Spleen (tissue), 11 donors: ENCODE measurements at regions not wholly inside any gene's neighbourhood (a gene's known extent, or its start where the extent isn't known, plus 50 kb on each side); places are given as distances from the start of the nearest gene placed in this dataset.

Experiments
- DNase-seq: peaks from one replicate; pipeline ENCODE4 v3.0.0-alpha.2; 2020
- H3K27ac ChIP-seq, 8 donors: fragments of 200-600 bp; sonication (generic) in 7 of 8; 1 replicate in 4 of 8; 2 replicates in 4 of 8; pipeline versions ENCODE4 v1.5.0 to v1.8.0; 2016 to 2021; ENCODE audit warnings: inconsistent platforms in 4 of 8, mild to moderate bottlenecking in 4 of 8, moderate library complexity in 1 of 8
- H3K27me3 ChIP-seq, 7 donors: fragments of 200-600 bp; sonication (generic) in 6 of 7; replicated peaks in 1 of 7; 1 replicate in 4 of 7; 2 replicates in 3 of 7; pipeline versions ENCODE4 v1.5.0 to v1.8.0; 2016 to 2021; ENCODE audit warnings: inconsistent platforms in 3 of 7, mild to moderate bottlenecking in 1 of 7
- H3K36me3 ChIP-seq, 6 donors: fragments of 200-600 bp; sonication (generic) in 5 of 6; 1 replicate in 4 of 6; 2 replicates in 2 of 6; pipeline versions ENCODE4 v1.5.0 to v1.8.0; 2016 to 2021; ENCODE audit warnings: inconsistent platforms in 2 of 6
- H3K4me1 ChIP-seq, 6 donors: fragments of 200-600 bp; sonication (generic) in 5 of 6; 1 replicate in 3 of 6; 2 replicates in 3 of 6; pipeline versions ENCODE4 v1.5.0 to v1.8.0; 2016 to 2021; ENCODE audit warnings: inconsistent platforms in 3 of 6
- H3K4me3 ChIP-seq, 8 donors: fragments of 200-600 bp; sonication (generic) in 7 of 8; 1 replicate in 4 of 8; 2 replicates in 4 of 8; pipeline versions ENCODE4 v1.5.0 to v1.8.0; 2016 to 2021; ENCODE audit warnings: inconsistent platforms in 4 of 8, mild to moderate bottlenecking in 4 of 8, moderate library complexity in 2 of 8
- H3K9me3 ChIP-seq, 8 donors: fragments of 200-600 bp; sonication (generic) in 7 of 8; 1 replicate in 4 of 8; 2 replicates in 4 of 8; pipeline versions ENCODE4 v1.5.0 to v1.8.0; 2016 to 2021; ENCODE audit warnings: inconsistent platforms in 4 of 8
- POLR2A ChIP-seq, 3 donors: fragments of 450-650 bp; IDR thresholded peaks; one replicate each; pipeline ENCODE4 v1.5.1; 2017; ENCODE audit warnings: antibody characterized with exemption in 3 of 3, mild to moderate bottlenecking in 1 of 3
- POLR2AphosphoS5 ChIP-seq, 3 donors: sonication (generic); formaldehyde crosslinking; IDR thresholded peaks; one replicate each; pipeline ENCODE4 v1.5.1; 2017; ENCODE audit warnings: antibody characterized with exemption in 3 of 3
- WGBS, 5 donors: extraction: QIAGEN DNeasy Blood & Tissue Kit in 3 of 5; methylation state at CpG; one replicate each; pipeline versions ENCODE4 v1.1.5 to v1.1.7; 2013 to 2018; 5-methylcytosine and 5-hydroxymethylcytosine counted together
- intact Hi-C: fragments of 100-400 bp; cut with DNase I; formaldehyde crosslinking; loops from one replicate; pipeline ENCODE4 v1.15.0; 2023; ENCODE audit warnings: low total_unique reads
- TF ChIP-seq, protein P1 (sequence below), 11 experiments: fragments of 200-600 bp in 7 of 11; fragments of 450-650 bp in 4 of 11; sonication (generic) in 4 of 11; IDR thresholded peaks in 8 of 11; conservative IDR thresholded peaks in 3 of 11; 1 replicate in 7 of 11; 2 replicates in 4 of 11; pipeline versions ENCODE4 v1.4.0 to v1.8.0; 2016 to 2021; ENCODE audit warnings: antibody characterized with exemption in 11 of 11, inconsistent platforms in 4 of 11, mild to moderate bottlenecking in 1 of 11
- donor health status: healthy with polysubstance abuse.
- donor health status: DM: no; HTN: no; CAD: no; lungs with moderate emphysema.
- donor health status: DM: no; HTN: no; CAD: no.
- donor health status: Bipolar disorder and iron deficiency.
- donor health status: healthy.
- donor health status: DM: no; HTN: no; CAD: no.
- donor health status: DM: yes; HTN: yes; CAD: no.

DNA sequence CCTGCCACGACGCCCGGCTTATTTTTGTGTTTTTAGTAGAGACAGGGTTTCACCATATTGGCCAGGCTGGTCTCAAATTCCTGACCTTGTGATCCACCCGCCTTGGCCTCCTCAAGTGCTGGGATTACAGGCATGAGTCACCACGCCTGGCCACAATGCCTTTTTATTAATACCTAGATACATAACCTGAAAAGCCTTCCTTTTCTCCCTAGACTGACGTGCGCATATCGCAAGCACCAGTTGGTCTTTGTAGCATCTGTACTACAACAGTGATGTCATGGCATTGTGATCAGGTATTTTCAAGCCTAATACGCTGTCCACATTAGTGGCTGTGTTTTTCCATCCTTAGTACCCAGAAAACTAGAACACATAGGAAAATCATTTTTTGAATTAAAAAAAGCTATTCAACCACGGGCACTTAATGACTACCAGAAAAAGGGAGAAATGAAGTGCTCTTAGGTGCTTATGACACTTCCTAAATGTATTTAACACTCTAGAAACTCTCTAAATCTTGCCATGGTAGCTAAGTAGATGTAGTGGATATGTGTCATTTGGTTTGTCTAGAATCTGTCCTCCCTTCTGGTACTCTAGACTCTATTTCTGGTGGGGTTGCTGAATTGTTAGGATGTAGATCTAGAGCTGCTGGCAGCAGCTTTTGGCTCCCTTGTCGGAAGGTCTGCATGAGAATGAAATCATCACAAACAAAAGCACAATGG lies 707.8 kb downstream of the STIM2 start:
- no peak overlapping the region for H3K27ac ChIP-seq
- no peaks in the 10 kb centered on the region for H3K4me1 ChIP-seq
- H3K9me3 ChIP-seq, result peaks cover 0 to 4% (median 0%) of the 10 kb centered on the region in 8 donors
- intact Hi-C loops, result no loop called here
- no peak for DNase-seq
- 80 to 85% (median 83%) methylated on average over 11 of the region's 11 CpGs for WGBS, 5 donors
- H3K4me3 ChIP-seq, result no peak overlapping the region
- TF ChIP-seq POLR2AphosphoS5 (IDR thresholded peaks at IDR 0.05) (no peak), POLR2A (IDR thresholded peaks at IDR 0.05) (no peak)
- TF ChIP-seq, protein P1, sequence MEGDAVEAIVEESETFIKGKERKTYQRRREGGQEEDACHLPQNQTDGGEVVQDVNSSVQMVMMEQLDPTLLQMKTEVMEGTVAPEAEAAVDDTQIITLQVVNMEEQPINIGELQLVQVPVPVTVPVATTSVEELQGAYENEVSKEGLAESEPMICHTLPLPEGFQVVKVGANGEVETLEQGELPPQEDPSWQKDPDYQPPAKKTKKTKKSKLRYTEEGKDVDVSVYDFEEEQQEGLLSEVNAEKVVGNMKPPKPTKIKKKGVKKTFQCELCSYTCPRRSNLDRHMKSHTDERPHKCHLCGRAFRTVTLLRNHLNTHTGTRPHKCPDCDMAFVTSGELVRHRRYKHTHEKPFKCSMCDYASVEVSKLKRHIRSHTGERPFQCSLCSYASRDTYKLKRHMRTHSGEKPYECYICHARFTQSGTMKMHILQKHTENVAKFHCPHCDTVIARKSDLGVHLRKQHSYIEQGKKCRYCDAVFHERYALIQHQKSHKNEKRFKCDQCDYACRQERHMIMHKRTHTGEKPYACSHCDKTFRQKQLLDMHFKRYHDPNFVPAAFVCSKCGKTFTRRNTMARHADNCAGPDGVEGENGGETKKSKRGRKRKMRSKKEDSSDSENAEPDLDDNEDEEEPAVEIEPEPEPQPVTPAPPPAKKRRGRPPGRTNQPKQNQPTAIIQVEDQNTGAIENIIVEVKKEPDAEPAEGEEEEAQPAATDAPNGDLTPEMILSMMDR (IDR thresholded peaks at IDR 0.05 in 8 of 11, conservative IDR thresholded peaks at IDR 0.05 in 3 of 11), result no peak
- no peaks in the 10 kb centered on the region for H3K36me3 ChIP-seq
- no peaks in the 10 kb centered on the region for H3K27me3 ChIP-seq

DNA sequence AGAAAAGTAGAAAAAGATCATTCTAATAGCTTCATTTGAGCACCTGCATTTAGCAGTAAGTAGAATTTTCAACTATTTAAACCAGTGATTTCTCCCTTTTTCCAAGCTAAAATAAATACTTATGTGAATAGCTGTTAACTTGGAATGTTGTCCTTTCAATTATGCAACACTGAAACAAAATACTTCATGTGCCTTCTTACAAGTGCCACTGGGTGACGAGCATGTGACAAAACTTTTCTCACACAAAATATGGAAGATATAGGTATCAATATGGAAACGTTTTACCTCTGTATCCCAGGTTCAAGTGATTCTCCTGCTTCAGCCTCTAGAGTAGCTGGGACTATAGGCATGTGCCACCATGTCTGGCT lies 708.3 kb downstream of the STIM2 start:
- Histone ChIP-seq H3K27ac (no peak overlapping the region), H3K4me1 (no peaks in the 10 kb centered on the region), H3K36me3 (no peaks in the 10 kb centered on the region), H3K9me3 (peaks cover 0 to 5% (median 0%) of the 10 kb centered on the region in 8 donors), H3K4me3 (no peak overlapping the region), H3K27me3 (no peaks in the 10 kb centered on the region)
- no peak for DNase-seq
- TF ChIP-seq, protein P1 (IDR thresholded peaks at IDR 0.05 in 8 of 11, conservative IDR thresholded peaks at IDR 0.05 in 3 of 11), result no peak
- TF ChIP-seq POLR2AphosphoS5 (IDR thresholded peaks at IDR 0.05), result no peak
- WGBS, 5 donors, result 64 to 86% (median 70%) methylated on average over 2 of the region's 2 CpGs
- intact Hi-C loops, result no loop called here

DNA sequence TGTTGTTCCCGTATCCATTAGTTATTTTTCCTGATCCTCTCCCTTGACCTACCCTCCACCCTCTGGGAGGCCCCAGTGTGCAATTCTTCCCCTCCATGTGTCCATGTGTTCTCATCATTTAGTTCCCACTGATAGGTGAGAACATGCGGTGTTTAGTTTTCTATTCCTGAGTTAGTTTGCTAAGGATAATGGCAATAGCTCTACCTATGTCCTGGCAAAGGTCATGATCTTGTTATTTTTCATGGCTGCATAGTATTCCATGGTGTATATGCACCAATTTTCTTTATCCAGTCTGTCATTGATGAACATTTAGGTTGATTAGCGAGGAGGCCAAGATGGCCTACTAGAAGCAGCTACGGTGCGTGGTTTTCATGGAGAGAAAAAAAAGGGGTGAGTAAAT lies 714.1 kb downstream of the STIM2 start:
- peaks cover 0 to 17% (median 7%) of the 10 kb centered on the region in 8 donors for H3K9me3 ChIP-seq
- no peaks in the 10 kb centered on the region for H3K4me1 ChIP-seq
- H3K27ac ChIP-seq, result no peak overlapping the region
- TF ChIP-seq POLR2AphosphoS5 (IDR thresholded peaks at IDR 0.05) (no peak), POLR2A (IDR thresholded peaks at IDR 0.05) (no peak)
- TF ChIP-seq, protein P1 (IDR thresholded peaks at IDR 0.05 in 8 of 11, conservative IDR thresholded peaks at IDR 0.05 in 3 of 11), result no peak
- H3K36me3 ChIP-seq, result no peaks in the 10 kb centered on the region
- intact Hi-C loops, result no loop called here
- whole genome bisulfite sequencing, 5 donors, result 63 to 86% (median 74%) methylated on average over 5 of the region's 5 CpGs
- no peak for DNase-seq
- H3K27me3 ChIP-seq, result no peaks in the 10 kb centered on the region
- H3K4me3 ChIP-seq, result no peak overlapping the region

DNA sequence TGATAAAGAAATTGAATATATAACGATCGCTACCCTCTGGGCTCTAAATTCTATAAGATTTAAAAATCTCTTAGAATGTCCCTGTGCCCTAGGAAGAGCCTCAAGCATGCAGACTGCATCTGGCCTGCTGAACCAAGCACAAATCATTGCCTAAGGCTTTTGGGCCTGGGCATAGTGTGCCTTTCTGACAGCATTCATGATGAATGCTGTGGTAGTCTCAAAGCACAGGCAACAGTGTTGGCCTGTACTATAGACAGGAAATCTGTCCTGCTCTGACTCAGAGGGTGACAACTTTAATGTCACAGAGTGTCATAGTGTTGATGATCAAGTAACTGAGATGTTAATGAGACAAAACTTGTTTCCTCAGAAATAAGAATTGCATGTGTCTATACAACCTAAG lies 717.3 kb downstream of the STIM2 start:
- Histone ChIP-seq H3K4me3 (no peak overlapping the region), H3K27me3 (no peaks in the 10 kb centered on the region), H3K36me3 (no peaks in the 10 kb centered on the region), H3K4me1 (no peaks in the 10 kb centered on the region), H3K27ac (no peak overlapping the region), H3K9me3 (peaks cover 0 to 17% (median 7%) of the 10 kb centered on the region in 8 donors)
- 91 to 97% (median 95%) methylated on average over 2 of the region's 2 CpGs for WGBS, 5 donors
- TF ChIP-seq, protein P1 (IDR thresholded peaks at IDR 0.05 in 8 of 11, conservative IDR thresholded peaks at IDR 0.05 in 3 of 11), result no peak
- TF ChIP-seq POLR2AphosphoS5 (IDR thresholded peaks at IDR 0.05) (no peak), POLR2A (IDR thresholded peaks at IDR 0.05) (no peak)
- no peak for DNase-seq
- intact Hi-C loops, result no loop called here
